Esophagus muscularis mucosa (tissue), 4 donors: ENCODE measurements at regions not wholly inside any gene's neighbourhood (a gene's known extent, or its start where the extent isn't known, plus 50 kb on each side); places are given as distances from the start of the nearest gene placed in this dataset.

ENCODE experiments used
- CTCF ChIP-seq, 3 experiments: fragments of 200-600 bp in 2 of 3; fragments of 450-650 bp in 1 of 3; sonication (generic) in 2 of 3; IDR thresholded peaks; one replicate each; pipeline ENCODE4 v1.5.1; 2017 to 2019; ENCODE audit warnings: antibody characterized with exemption in 3 of 3, mild to moderate bottlenecking in 2 of 3, moderate library complexity in 1 of 3
- EP300 ChIP-seq: sonication (generic); formaldehyde crosslinking; IDR thresholded peaks from one replicate; pipeline ENCODE4 v1.6.1; 2017; ENCODE audit warnings: antibody characterized with exemption
- POLR2A ChIP-seq: fragments of 450-650 bp; IDR thresholded peaks from one replicate; pipeline ENCODE4 v1.6.1; 2017; ENCODE audit warnings: antibody characterized with exemption, moderate library complexity, mild to moderate bottlenecking, low read depth
- POLR2AphosphoS5 ChIP-seq, 2 donors: sonication (generic); formaldehyde crosslinking; IDR thresholded peaks; one replicate each; pipeline ENCODE4 v1.6.1; 2017; ENCODE audit warnings: antibody characterized with exemption in 2 of 2

GRCh38 chr2:12419803-12420202, 296.9 kb upstream of the TRIB2 start:
- TF ChIP-seq POLR2AphosphoS5 (IDR thresholded peaks at IDR 0.05) (no peak), CTCF (IDR thresholded peaks at IDR 0.05) (no peak), POLR2A (no peak), EP300 (no peak)
